Cardiac septum (tissue), 1 donor: ENCODE measurements at regions not wholly inside any gene's neighbourhood (a gene's known extent, or its start where the extent isn't known, plus 50 kb on each side); places are given as distances from the start of the nearest gene placed in this dataset.
A peak's percentile ranks its signal among the peaks of the same experiment; 100 is the strongest.

Experiments used
- DNase-seq: peaks from one replicate; pipeline ENCODE4 v3.0.0-alpha.2; 2020; ENCODE audit warnings: low spot score
- intact Hi-C: fragments of 100-400 bp; cut with DNase I; formaldehyde crosslinking; loops from one replicate; pipeline ENCODE4 v1.14.0; 2022
- donor health status: DM: no; HTN: no; CAD: no.

DNA sequence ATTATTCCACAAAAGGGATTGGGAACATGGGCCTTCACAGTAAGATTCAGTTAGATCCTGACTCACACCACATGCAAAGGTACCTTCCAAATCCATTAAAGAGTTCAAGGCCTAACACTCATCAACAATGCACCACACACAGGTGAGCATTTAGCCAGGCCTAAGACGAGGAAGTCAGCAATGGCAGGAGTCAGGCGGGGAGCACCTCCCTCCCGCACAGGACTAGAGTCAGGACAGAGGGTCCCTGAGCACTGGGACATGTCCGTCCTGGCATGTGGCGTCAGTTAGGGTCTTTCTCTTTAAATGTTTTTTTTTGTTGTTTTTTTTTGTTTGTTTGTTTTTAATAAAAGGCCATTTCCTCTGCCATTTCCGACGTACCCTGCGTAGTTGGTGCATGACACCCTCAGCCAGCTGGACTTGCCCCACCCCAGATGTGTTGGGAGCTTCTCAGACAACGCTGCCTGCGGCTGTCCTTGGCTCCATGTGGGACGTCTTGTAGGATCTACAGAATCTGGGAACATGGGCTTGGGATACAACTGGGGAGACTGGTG lies 1458.6 kb downstream of the BRD1 start:
- no peak for DNase-seq
- intact Hi-C loops = no loop called here

DNA sequence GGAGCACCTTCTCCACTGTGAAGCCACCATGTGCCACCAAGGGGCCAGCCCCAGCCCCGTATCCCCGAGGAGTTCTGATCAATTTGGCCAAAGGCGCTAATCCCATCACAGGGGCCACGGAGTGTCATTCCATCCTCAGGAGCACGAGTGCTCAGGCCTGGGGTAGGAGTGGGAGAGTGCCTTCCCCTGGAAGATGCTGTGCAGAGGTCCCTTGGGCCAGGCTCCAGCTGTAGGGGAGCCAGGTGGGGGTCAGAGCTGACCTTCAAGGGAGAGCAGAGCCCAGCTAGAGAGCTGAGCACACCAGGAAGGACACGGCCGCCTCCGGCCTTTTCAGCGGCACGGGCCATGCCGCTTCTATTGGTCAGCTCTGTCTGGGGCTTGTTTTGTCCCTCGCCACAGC lies 1459.9 kb downstream of the BRD1 start:
- no peak for DNase-seq
- intact Hi-C loops = no loop called here

DNA sequence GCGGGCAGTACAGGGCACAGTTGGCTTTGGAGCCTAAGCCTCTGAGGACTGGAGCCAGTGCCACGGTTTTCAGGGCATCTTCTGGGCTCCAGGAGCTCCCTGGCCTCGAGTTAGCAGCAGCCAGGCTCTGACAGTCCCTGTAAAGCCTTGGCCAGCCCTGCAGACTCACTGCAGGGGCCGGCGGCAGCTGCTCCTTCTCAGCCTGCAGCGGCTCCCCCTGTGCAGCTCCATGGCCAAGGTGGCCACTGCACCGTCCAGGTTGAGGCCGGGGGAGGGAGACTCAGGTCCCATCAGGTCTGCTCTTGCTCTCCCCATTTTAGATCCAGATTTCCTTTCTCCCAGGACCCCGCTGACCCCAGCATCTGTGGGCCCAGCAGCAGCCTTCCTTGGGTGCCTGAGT lies 1461.1 kb downstream of the BRD1 start:
- no peak for DNase-seq
- intact Hi-C loops = no loop called here

DNA sequence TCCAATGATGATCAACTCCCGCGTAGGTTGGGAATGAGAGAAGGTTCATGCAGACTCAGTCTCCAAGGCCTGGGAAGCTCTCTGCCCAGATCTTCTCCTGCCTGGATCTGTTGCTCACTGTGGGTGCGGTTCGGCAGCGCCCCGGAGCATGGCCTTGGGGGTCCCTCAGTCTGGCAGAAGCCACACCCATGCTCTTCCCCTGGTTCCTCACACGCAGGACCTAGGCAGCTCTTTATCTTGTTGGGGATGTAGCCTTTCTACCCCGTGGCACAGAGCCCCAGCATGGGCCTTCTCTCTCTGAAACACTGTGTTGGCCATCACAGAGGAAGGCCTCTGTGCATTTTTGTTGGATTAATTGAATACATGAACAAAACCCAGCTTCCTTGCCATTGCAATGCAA lies 1461.6 kb downstream of the BRD1 start:
- intact Hi-C loops = no loop called here
- DNase-seq = no peak

DNA sequence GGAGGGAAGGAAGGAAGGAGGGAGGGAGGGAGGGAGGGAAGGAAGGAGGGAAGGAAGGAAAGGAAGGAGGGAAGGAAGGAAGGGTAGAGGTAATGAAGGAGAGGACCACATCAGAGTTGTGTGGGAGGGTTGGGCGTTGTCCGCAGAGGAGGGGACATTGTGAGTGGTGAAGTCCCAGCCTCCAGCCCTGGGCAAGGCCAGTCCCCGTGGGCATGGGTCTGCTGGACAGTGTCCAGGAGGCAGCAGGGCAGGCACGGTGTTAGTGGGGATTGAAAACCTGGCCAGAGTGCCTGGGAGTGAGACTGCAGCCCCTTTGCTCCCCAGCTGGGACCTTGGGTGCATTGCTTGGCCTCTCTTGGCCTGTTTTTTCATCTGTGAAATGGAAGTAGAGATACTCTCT lies 1462.3 kb downstream of the BRD1 start:
- intact Hi-C loops = no loop called here
- DNase-seq = no peak

DNA sequence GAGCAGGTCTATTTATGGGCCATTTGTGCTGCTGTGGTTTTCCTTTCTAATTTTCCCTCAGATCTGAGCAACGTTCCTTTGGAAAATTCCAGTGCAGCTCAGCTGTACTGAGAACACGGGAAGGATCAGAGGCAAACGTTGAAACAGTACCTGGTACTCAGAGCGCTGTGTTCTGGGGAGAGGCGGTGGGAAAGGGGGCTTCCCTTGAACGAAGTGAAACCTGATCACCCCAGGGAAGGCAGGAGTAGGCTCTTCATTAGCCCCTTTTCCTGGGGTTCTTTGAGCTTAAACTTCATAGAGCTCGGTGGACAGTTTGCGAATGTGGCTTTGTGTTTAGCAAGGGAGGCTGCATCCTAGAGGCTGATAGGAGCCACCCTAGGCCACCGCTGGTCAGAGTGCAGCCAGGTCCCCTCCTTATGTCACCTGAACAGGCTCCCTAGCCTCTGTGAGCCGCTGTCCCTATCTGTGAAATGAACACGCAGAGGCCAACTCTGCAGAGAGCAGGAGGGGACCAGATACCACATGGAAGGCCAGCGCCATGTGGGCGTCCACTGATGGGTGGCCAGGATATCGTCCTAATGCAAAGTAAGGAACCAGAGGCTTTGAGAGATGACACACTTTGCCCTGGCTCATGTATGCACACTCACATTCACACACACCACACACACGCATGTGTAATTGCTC lies 1464.8 kb downstream of the BRD1 start:
- intact Hi-C loops = no loop called here
- no peak for DNase-seq

DNA sequence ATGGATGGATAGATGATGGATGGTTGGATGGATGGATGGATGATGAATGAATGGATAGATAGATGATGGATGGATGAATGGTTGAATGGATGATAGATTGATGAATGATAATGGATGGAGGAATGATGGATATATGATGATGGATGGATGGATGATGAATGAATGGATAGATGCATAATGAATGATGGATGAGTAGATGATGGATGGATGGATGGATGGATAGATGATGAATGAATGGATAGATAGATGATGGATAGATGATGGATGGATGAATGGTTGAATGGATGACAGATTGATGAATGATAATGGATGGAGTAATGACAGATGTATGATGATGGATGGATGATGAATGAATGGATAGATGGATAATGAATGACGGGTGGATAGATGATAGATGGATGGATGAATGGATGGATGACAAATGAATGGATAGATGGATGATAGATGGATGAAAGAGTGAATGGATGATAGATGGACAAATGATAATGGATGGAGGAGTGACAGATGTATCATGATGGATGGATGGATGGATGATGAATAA lies 1466.5 kb downstream of the BRD1 start:
- no peak for DNase-seq
- intact Hi-C loops = no loop called here

DNA sequence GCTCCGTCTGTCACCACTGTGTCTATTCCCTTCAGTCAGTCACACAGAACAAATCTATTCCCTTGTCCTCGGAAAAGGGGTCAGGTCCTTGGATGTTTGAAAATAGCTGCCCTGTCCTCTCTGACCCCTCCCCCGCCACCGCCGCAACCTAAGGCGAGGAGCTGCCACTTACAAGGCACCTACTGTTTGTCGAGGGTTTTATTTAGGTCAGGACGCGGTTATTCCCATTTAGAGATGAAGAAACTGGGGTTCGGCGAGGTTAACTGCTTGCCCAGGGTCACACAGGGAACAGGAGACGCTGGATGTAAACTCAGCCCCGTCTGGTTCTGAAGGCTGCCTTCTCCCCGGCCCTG lies 1468.1 kb downstream of the BRD1 start:
- no peak for DNase-seq
- intact Hi-C loops = no loop called here

DNA sequence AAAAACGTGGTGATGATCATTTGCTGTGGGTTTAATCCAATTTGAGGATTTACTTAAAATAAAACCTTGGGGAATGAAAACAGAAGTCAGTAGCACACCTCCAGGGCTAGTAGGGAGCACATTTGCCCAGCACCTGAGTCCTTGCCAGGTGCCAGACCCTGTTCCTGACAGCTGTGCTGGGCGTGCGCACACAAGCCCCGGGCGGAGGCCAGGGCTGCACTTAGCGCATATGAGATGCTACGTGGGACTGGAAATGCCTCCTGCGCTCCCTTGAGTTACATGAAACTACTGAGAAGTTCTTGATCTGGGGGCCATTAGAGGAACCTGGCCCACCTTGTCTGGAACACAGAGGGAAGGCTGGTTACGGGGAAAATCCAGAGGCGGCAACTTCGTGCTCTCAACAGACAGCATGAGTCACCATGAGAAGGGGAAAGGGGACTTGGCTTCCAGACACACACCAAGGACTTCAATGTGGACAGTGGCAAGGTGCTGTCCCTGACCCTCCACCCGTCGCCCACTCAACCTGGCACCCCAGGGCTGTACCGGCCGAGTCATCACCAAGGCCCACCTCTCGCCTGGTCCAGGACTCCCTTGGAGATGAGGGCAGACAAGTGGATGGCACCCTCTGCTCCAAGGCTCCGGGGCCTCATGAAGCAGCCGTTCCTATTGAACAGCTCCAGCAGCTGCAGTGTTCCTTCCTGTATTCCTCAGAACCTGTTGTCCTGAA lies 1468.6 kb downstream of the BRD1 start:
- intact Hi-C loops = no loop called here
- DNase-seq = no peak

DNA sequence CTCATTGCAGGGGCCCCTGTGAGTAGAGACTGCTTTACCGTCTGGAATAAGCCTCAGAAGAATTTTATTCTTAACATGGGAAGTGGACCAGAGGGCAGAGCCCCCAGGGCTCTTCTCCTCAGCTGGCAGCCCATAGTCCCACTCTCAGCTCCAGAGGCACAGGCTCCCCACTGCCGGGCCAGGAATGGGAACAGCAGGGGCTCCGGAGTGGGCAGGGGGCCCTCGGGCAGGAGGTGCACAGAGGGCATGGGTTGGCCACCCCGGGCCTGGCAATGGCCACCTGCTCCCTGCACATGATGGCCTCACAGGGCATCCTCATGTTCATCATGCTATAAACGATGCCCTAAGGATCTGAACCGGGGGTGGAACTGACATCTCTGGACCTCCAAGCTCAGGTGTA lies 1469.7 kb downstream of the BRD1 start:
- no peak for DNase-seq
- intact Hi-C loops = no loop called here

DNA sequence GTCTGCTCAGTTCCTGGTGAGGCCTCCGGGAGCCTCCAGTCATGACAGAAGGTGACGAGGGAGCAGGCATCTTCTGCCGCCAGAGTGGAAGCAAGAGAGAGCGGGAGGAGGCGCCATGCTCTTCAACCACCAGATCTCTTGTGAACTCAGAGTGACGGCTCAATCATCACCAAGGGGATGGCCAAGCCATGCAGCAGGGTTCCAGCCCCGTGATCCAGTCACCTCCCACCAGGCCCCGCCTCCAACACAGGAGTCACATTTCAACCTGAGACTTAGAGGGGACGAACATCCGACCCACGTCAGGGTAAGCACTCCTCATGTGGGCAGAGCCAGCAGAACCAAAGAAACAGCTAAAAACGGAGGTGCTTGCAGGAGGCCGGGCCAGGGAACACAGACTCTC lies 1470.5 kb downstream of the BRD1 start:
- DNase-seq = peak; percentile 38
- intact Hi-C loops = no loop called here

DNA sequence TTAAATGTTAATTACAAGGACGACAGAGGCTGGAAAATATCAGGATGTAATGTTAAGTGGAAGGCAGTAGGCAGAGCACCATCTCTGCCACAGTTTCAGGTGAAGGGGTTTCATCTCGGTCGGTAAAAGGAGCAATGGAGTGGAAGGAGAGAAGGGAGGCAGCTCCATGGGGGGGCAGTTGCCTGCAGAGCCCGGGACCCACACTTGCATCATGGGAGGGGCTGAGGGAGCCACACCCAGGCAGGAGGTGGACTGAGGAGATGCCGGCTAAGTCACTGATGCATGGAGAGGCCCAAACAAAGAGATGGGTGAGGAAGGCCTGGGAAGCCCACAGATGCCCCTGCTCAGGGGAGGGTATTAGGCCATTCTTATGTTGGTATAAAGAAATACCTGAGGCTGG lies 1470.9 kb downstream of the BRD1 start:
- intact Hi-C loops = no loop called here
- DNase-seq = peak; percentile 58

DNA sequence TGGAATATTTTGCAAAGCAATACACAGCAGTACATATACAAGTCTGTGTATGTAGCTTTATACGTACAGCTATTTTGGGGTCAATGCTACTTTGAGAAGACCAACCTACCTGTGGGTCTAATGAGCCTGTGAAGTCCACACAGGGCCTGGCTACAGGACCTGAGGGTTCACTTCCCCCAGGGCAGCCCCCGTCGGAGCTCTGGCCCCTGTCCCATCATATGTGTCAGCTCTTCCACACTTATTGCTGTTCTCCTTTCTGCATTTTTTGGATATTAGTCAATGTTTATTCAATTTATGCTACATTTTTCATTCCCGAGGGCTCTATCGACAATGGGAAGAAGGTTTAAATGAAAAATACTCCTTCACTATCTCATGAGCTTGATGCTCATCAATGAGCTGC lies 1473.6 kb downstream of the BRD1 start:
- DNase-seq = peak; percentile 24
- intact Hi-C loops = no loop called here

DNA sequence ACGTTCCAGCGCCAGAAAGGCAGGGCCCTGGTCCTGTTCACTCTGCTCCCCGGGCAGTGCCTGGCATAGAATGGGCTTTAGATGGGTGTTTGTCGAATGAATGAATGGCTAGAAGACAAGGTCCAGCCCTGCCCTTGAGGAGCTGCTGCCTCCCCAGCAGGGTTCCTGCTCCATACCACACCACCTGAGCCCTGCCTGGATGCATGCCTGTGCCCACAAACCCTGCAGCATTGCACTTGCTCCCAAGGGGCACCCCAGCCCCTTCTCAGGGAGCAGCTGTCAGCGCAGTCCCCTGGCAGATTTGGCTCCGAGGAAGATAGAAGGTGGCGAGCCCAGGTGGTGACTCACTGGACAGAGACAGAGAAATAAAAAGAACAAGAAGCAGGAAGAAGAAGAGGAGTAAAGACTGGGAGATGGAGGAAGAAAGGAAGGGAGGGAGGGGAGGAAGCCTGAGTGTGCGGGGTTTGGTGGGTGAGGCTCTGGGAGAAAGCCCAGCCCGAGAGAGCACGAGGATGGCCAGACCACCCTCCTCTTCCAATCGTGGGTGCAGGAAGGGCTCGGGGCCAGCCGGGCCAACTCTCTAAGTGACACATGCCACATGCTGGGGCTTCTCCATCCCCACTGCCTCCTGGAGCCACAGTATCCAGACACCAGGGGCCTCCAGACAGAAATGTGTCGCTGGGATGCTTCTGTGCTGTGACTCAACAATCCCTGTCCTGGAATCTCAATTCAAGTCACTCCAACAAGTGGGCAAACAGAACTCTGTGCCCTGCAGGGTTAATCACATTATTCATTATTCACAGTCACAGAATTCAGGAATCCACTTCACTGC lies 1474.3 kb downstream of the BRD1 start:
- intact Hi-C loops = no loop called here
- DNase-seq = peak; percentile 36

DNA sequence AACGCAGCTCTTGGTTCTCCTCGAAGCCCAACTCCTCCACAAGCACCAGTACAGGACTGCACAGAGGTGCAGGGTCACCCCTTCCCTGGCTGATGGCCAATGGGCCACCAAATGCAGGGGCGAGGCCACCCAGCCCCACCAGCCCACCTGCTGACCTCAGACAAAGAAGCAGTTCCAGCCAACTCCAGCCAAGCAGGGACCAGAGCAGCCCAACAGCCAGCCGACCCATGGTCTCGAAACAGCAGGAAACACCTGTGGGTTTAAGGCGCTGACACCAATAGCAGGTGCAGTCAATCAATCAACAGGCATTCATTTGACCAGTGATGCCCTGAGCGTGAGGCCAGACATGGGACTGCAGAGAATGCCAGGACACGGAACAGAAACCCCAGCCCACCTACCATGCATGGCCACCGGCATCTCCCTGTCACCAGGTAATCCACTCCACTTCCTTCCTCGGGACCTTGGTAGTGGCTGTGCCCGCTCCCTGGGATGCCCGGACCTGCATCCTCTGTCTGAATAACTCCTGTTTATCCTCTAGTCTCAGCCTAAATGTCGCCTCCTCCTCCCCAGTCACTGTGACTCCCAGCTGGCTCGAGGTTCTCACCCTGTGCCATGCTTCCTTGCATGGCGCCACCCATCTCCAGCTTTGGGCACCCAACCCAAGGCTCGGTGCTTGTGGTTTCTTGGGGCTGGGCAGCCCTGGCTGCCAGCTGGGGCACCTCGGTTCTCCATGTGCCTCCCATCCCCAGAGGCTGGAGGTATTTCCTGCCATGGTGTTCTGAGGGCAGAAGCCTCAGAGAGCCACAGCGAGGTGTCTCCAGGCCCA lies 1475.4 kb downstream of the BRD1 start:
- intact Hi-C loops = no loop called here
- DNase-seq = no peak

DNA sequence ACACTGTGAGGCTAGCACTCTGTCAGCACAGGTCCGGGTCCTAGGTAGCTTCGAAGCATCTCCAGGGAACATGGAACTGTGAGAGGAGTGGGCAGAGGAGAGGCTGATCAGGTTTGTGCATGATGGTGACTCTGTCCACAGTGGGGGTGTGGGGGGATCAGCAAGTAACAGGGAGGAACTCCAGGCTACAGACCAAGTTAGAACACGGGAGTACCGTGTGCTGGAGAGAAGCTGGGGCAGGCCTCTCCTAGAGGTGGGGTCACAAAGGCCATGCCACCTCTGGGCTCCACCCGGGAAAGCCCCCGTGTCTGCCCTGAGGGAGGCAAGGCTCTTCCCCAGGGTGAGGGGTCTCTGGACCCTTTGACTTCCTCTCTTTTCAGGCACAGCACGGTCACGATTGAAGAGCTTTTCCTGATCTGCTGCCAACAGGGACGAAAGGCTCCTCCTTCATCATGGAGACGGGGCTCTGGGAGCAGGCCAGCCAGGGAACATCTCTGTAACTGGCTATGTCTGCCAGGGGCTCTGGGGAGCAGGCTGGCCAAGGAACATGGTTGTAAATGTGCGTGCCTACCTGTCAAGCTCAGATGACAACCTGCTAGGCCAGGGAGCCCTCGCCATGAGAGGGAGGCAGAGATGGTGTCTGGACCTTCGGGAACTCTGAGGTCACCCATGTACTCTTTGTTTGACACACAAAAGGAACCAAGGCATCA lies 1476.1 kb downstream of the BRD1 start:
- DNase-seq = no peak
- intact Hi-C loops = no loop called here

DNA sequence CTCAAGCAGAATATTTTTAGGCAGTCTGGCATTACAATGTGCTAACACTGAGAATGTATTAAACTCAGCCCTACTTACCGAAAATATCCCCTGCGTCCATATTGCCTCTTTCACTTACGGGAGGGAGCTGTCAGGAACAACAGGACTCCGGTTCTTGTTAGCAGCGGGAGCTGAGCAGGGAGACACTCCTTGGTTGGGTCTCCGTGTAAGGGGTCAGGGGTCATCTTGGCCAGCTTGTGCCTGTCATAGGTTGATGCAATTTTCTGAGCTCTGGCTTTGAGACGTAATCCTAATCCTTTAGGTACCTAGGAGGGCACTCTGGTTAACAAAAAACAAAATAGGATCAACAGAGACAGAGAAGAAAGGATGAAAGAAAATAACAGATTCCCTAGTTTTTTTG lies 1477.2 kb downstream of the BRD1 start:
- no peak for DNase-seq
- intact Hi-C loops = no loop called here

DNA sequence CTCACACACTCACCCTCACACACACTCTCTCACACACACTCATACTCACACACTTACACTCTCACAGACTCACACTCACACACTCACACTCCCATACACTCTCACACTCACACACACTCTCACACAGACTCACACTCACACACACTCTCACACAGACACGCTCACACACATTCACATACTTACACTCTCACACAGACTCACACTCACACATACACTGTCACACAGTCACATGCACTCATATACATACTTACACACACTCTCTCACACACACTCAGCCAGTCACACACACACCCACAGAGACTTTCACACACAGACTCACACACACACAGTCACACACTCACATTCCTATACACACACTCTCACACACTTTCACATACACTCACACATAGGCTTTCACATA lies 1478.8 kb downstream of the BRD1 start:
- DNase-seq = no peak
- intact Hi-C loops = no loop called here

DNA sequence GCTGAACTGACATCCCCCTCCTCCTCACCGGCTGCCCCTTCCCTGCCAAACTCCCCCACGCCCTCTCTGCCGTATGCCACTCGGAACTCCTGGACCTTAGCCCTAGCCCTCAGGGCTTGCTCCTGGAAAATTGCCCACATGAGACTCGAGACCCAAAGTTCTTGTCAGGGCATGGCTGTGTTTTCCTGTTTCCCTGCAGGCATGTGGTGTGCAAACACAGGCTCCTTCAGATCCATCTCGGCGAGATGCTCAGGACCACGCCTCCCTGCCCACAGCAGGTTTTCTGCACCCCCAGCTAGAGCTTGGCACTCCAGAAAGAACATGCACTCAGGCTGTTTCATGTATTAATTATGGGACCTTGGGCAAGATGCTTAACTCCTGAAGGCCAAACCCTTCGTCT lies 1480.4 kb downstream of the BRD1 start:
- DNase-seq = peak; percentile 57

More for the DNA sequence above, 1480.4 kb downstream of the BRD1 start:
- intact Hi-C loops = no loop called here
